HG03354 (cell line): ENCODE measurements at regions not wholly inside any gene's neighbourhood (a gene's known extent, or its start where the extent isn't known, plus 50 kb on each side); places are given as distances from the start of the nearest gene placed in this dataset.

Source experiments
- ATAC-seq: cut with Tn5 transposase; IDR thresholded peaks from one replicate; pipeline ENCODE4 v1.9.1; 2021; ENCODE audit warnings: mild to moderate bottlenecking; ENCODE audit not compliant: unreplicated experiment, poor library complexity, severe bottlenecking

GRCh38 chr2:41764131-41764530 is 283.7 kb upstream of the PKDCC start:
- ATAC-seq = no peak

- no peak for ATAC-seq
Observed at GRCh38 chr2:41764919-41765318, 282.9 kb upstream of the PKDCC start.

- no peak for ATAC-seq
Observed at GRCh38 chr2:41768310-41768709, 279.5 kb upstream of the PKDCC start.

GRCh38 chr2:41771710-41772109 is 276.1 kb upstream of the PKDCC start:
- ATAC-seq = no peak

GRCh38 chr2:41772697-41773096 is 275.1 kb upstream of the PKDCC start:
- no peak for ATAC-seq

- ATAC-seq = no peak
Observed at GRCh38 chr2:41774011-41774605, 273.7 kb upstream of the PKDCC start.

- no peak for ATAC-seq
Observed at GRCh38 chr2:41775366-41776025, 272.3 kb upstream of the PKDCC start.

- ATAC-seq = no peak
Observed at GRCh38 chr2:41779888-41780287, 267.9 kb upstream of the PKDCC start.

- peak; percentile 67 for ATAC-seq
Observed at GRCh38 chr2:41782306-41783158, 265.3 kb upstream of the PKDCC start.

GRCh38 chr2:41784496-41784895 is 263.3 kb upstream of the PKDCC start:
- ATAC-seq = no peak

- no peak for ATAC-seq
Observed at GRCh38 chr2:41785251-41786022, 262.4 kb upstream of the PKDCC start.

GRCh38 chr2:41791523-41791922 is 256.3 kb upstream of the PKDCC start:
- ATAC-seq = no peak

GRCh38 chr2:41803361-41803760 is 244.5 kb upstream of the PKDCC start:
- ATAC-seq = no peak

GRCh38 chr2:41806286-41806685 is 241.5 kb upstream of the PKDCC start:
- ATAC-seq = no peak

- ATAC-seq = no peak
Observed at GRCh38 chr2:41821167-41821566, 226.7 kb upstream of the PKDCC start.

- no peak for ATAC-seq
Observed at GRCh38 chr2:41826921-41827320, 220.9 kb upstream of the PKDCC start.

GRCh38 chr2:41827354-41827971 is 220.4 kb upstream of the PKDCC start:
- no peak for ATAC-seq

GRCh38 chr2:41828052-41828643 is 219.7 kb upstream of the PKDCC start:
- ATAC-seq = no peak

- ATAC-seq = no peak
Observed at GRCh38 chr2:41829052-41829451, 218.8 kb upstream of the PKDCC start.
